ENCODE measurements at regions not wholly inside any gene's neighbourhood (a gene's known extent, or its start where the extent isn't known, plus 50 kb on each side); places are given as distances from the start of the nearest gene placed in this dataset.

- in situ Hi-C loops (cut with HindIII; ENCODE audit: low pct_ligation_motif_present, low sequenced_read_pairs), result no loop called here
- no peak for TF ChIP-seq CTCF (IDR thresholded peaks at IDR 0.05; ENCODE audit: low read depth, low read length, missing control alignments)
- H3K27ac ChIP-seq, result no peak overlapping the region
- H3K36me3 ChIP-seq (replicated peaks), result no peaks in the 10 kb centered on the region
- DNase-seq, result no peak
- no peak overlapping the region for H3K4me3 ChIP-seq (ENCODE audit: low read depth, low read length)
- no peaks in the 10 kb centered on the region for H3K27me3 ChIP-seq (replicated peaks)
Measured at GRCh38 chr6:153424719-153425400, 293.8 kb upstream of the RGS17 start.

GRCh38 chr6:153412519-153412918 is 281.4 kb upstream of the RGS17 start:
- no peak for DNase-seq
- TF ChIP-seq CTCF (IDR thresholded peaks at IDR 0.05; ENCODE audit: low read depth, low read length, missing control alignments), result no peak
- no peaks in the 10 kb centered on the region for H3K27me3 ChIP-seq (replicated peaks)
- H3K36me3 ChIP-seq (replicated peaks), result no peaks in the 10 kb centered on the region
- H3K27ac ChIP-seq, result no peak overlapping the region
- no peak overlapping the region for H3K4me3 ChIP-seq (ENCODE audit: low read depth, low read length)
- in situ Hi-C loops (cut with HindIII; ENCODE audit: low pct_ligation_motif_present, low sequenced_read_pairs), result no loop called here

GRCh38 chr6:153411070-153411648 is 280.1 kb upstream of the RGS17 start:
- H3K4me3 ChIP-seq (ENCODE audit: low read depth, low read length), result no peak overlapping the region
- H3K27ac ChIP-seq, result no peak overlapping the region
- no peaks in the 10 kb centered on the region for H3K36me3 ChIP-seq (replicated peaks)
- no peaks in the 10 kb centered on the region for H3K27me3 ChIP-seq (replicated peaks)
- no peak for DNase-seq
- TF ChIP-seq CTCF (IDR thresholded peaks at IDR 0.05; ENCODE audit: low read depth, low read length, missing control alignments), result no peak
- in situ Hi-C loops (cut with HindIII; ENCODE audit: low pct_ligation_motif_present, low sequenced_read_pairs), result no loop called here

GRCh38 chr6:153405931-153406330 is 274.8 kb upstream of the RGS17 start:
- H3K27me3 ChIP-seq (replicated peaks), result no peaks in the 10 kb centered on the region
- in situ Hi-C loops (cut with HindIII; ENCODE audit: low pct_ligation_motif_present, low sequenced_read_pairs), result no loop called here
- no peak overlapping the region for H3K27ac ChIP-seq
- TF ChIP-seq CTCF (IDR thresholded peaks at IDR 0.05; ENCODE audit: low read depth, low read length, missing control alignments), result no peak
- no peak for DNase-seq
- H3K4me3 ChIP-seq (ENCODE audit: low read depth, low read length), result no peak overlapping the region
- H3K36me3 ChIP-seq (replicated peaks), result no peaks in the 10 kb centered on the region

- no peak for DNase-seq
- no peaks in the 10 kb centered on the region for H3K36me3 ChIP-seq (replicated peaks)
- no peak overlapping the region for H3K4me3 ChIP-seq (ENCODE audit: low read depth, low read length)
- no peaks in the 10 kb centered on the region for H3K27me3 ChIP-seq (replicated peaks)
- no peak overlapping the region for H3K27ac ChIP-seq
- no peak for TF ChIP-seq CTCF (IDR thresholded peaks at IDR 0.05; ENCODE audit: low read depth, low read length, missing control alignments)
- in situ Hi-C loops (cut with HindIII; ENCODE audit: low pct_ligation_motif_present, low sequenced_read_pairs), result no loop called here
Measured at GRCh38 chr6:153401751-153402150, 270.7 kb upstream of the RGS17 start.

GRCh38 chr6:153392156-153392555 is 261.1 kb upstream of the RGS17 start:
- Histone ChIP-seq H3K27ac (no peak overlapping the region), H3K27me3 (replicated peaks) (no peaks in the 10 kb centered on the region), H3K36me3 (replicated peaks) (no peaks in the 10 kb centered on the region), H3K4me3 (ENCODE audit: low read depth, low read length) (no peak overlapping the region)
- no peak for DNase-seq
- in situ Hi-C loops (cut with HindIII; ENCODE audit: low pct_ligation_motif_present, low sequenced_read_pairs), result no loop called here
- TF ChIP-seq CTCF (IDR thresholded peaks at IDR 0.05; ENCODE audit: low read depth, low read length, missing control alignments), result no peak
